H1 (cell line): ENCODE measurements at regions not wholly inside any gene's neighbourhood (a gene's known extent, or its start where the extent isn't known, plus 50 kb on each side); places are given as distances from the start of the nearest gene placed in this dataset.

Experiments
- CTCF ChIA-PET: fragments of 300-600 bp; sonication (Branson Sonifier 250); formaldehyde crosslinking; loops from one replicate; lab custom pipeline; 2021; ENCODE audit not compliant: partially characterized antibody; lab: Charles Lee
- POLR2A ChIA-PET: fragments of 300-600 bp; sonication (Branson Sonifier 250); formaldehyde crosslinking; loops from one replicate; lab custom pipeline; 2021; ENCODE audit warnings: inconsistent platforms; ENCODE audit not compliant: partially characterized antibody; lab: Charles Lee
- DNase-seq, 2 experiments: peaks; one replicate each; pipeline versions ENCODE4 v3.0.0 to v3.0.0-alpha.2; 2010 to 2022; ENCODE audit warnings: low spot score in 2 of 2, low read depth in 1 of 2, mixed read lengths in 1 of 2
- FAIRE-seq: peaks from 2 replicates; lab custom pipeline; 2011; peaks lifted over from hg19 to GRCh38; lab: Jason Lieb, UNC
- H2AFZ ChIP-seq: 2 replicates; pipeline ENCODE4 v1.8.1; 2012; ENCODE audit warnings: low read length, inconsistent platforms
- H2AK5ac ChIP-seq: 2 replicates; pipeline ENCODE4 v1.6.1; 2013; ENCODE audit warnings: low read depth, low read length
- H2BK120ac ChIP-seq: replicated peaks from 2 replicates; pipeline ENCODE3; 2013; ENCODE audit warnings: low read depth, low read length, inconsistent platforms
- H2BK12ac ChIP-seq: 2 replicates; pipeline ENCODE4 v1.6.1; 2013; ENCODE audit warnings: low read depth, low read length
- H2BK15ac ChIP-seq: 2 replicates; pipeline ENCODE4 v1.6.1; 2013; ENCODE audit warnings: low read length
- H2BK20ac ChIP-seq: 2 replicates; pipeline ENCODE4 v1.6.1; 2013; ENCODE audit warnings: low read length
- H2BK5ac ChIP-seq: 2 replicates; pipeline ENCODE4 v1.6.1; 2013; ENCODE audit warnings: low read depth, low read length
- H3K14ac ChIP-seq: 2 replicates; pipeline ENCODE4 v1.6.1; 2013; ENCODE audit warnings: inconsistent platforms; ENCODE audit not compliant: insufficient read length
- H3K18ac ChIP-seq: 2 replicates; pipeline ENCODE4 v1.6.1; 2013; ENCODE audit warnings: low read length; ENCODE audit errors: extremely low read depth
- H3K23ac ChIP-seq: 2 replicates; pipeline ENCODE4 v1.6.1; 2013; ENCODE audit warnings: inconsistent platforms; ENCODE audit not compliant: insufficient read length
- H3K23me2 ChIP-seq: 2 replicates; pipeline ENCODE4 v1.6.1; 2013; ENCODE audit warnings: low read depth, low read length
- H3K27ac ChIP-seq: 2 replicates; pipeline ENCODE4 v1.6.1; 2011; ENCODE audit warnings: low read depth, low read length, inconsistent platforms
- H3K27me3 ChIP-seq, 4 experiments: replicated peaks in 1 of 4; 1 replicate in 1 of 4; 2 replicates in 3 of 4; pipeline versions ENCODE4 v1.6.1 to v1.8.1; 2011 to 2013; ENCODE audit warnings: low read length in 3 of 4, mild to moderate bottlenecking in 3 of 4, inconsistent platforms in 2 of 4, mixed read lengths in 2 of 4, moderate library complexity in 1 of 4; ENCODE audit not compliant: control insufficient read depth in 3 of 4, insufficient read depth in 3 of 4; ENCODE audit errors: extremely low read depth in 1 of 4
- H3K36me3 ChIP-seq, 4 experiments: 2 replicates each; pipeline versions ENCODE4 v1.6.1 to v1.8.1; 2011 to 2013; ENCODE audit warnings: mild to moderate bottlenecking in 4 of 4, low read length in 3 of 4, moderate library complexity in 2 of 4, control low read depth in 1 of 4, inconsistent platforms in 1 of 4; ENCODE audit not compliant: insufficient read depth in 4 of 4, control insufficient read depth in 2 of 4
- H3K4ac ChIP-seq: replicated peaks from 2 replicates; pipeline ENCODE3; 2013; ENCODE audit warnings: low read length, low read depth, mixed read lengths, inconsistent platforms; ENCODE audit not compliant: insufficient read length
- H3K4me1 ChIP-seq, 4 experiments: replicated peaks in 1 of 4; 1 replicate in 1 of 4; 2 replicates in 3 of 4; pipeline versions ENCODE4 v1.6.1 to v1.8.1; 2011 to 2013; ENCODE audit warnings: low read length in 3 of 4, inconsistent platforms in 2 of 4, mixed read lengths in 1 of 4; ENCODE audit not compliant: insufficient read depth in 4 of 4, control insufficient read depth in 3 of 4
- H3K4me2 ChIP-seq, 2 experiments: 2 replicates each; pipeline versions ENCODE4 v1.6.1 to v1.8.1; 2011 to 2013; ENCODE audit warnings: low read depth in 2 of 2, low read length in 2 of 2, control low read depth in 1 of 2, inconsistent platforms in 1 of 2, mild to moderate bottlenecking in 1 of 2; ENCODE audit not compliant: insufficient read depth in 1 of 2
- H3K4me3 ChIP-seq, 4 experiments: fragments of 200-600, 300-600 bp in 1 of 4; sonication (generic), shearing (Covaris generic), sonication (Bioruptor Twin) in 1 of 4; 2 replicates each; pipeline versions ENCODE4 v1.5.1 to v1.8.1; 2011 to 2016; ENCODE audit warnings: low read length in 4 of 4, low read depth in 3 of 4, control low read depth in 2 of 4, inconsistent platforms in 2 of 4, mild to moderate bottlenecking in 2 of 4, mixed read lengths in 1 of 4, moderate library complexity in 1 of 4; ENCODE audit not compliant: insufficient read depth in 2 of 4; ENCODE audit errors: extremely low read depth in 1 of 4
- H3K56ac ChIP-seq: replicated peaks from 2 replicates; pipeline ENCODE3; 2013; ENCODE audit warnings: low read depth, mild to moderate bottlenecking, mixed read lengths, low read length, inconsistent platforms; ENCODE audit not compliant: insufficient read length
- H3K79me1 ChIP-seq: 2 replicates; pipeline ENCODE4 v1.6.1; 2013; ENCODE audit warnings: low read depth, low read length, control low read depth
- H3K79me2 ChIP-seq, 2 experiments: 2 replicates each; pipeline versions ENCODE4 v1.6.1 to v1.8.1; 2012 to 2013; ENCODE audit warnings: low read length in 2 of 2, mild to moderate bottlenecking in 2 of 2, inconsistent platforms in 1 of 2; ENCODE audit not compliant: insufficient read depth in 2 of 2, control insufficient read depth in 1 of 2
- H3K9ac ChIP-seq, 4 experiments: replicated peaks in 1 of 4; 1 replicate in 1 of 4; 2 replicates in 3 of 4; pipeline versions ENCODE4 v1.6.1 to v1.8.1; 2011 to 2013; ENCODE audit warnings: low read depth in 3 of 4, low read length in 3 of 4, control low read depth in 2 of 4, mild to moderate bottlenecking in 2 of 4, moderate library complexity in 2 of 4, inconsistent platforms in 1 of 4; ENCODE audit errors: extremely low read depth in 1 of 4
- H3K9me3 ChIP-seq, 2 experiments: 2 replicates each; pipeline versions ENCODE4 v1.6.1 to v1.8.1; 2012 to 2013; ENCODE audit warnings: mild to moderate bottlenecking in 2 of 2, moderate library complexity in 2 of 2, control low read depth in 1 of 2, inconsistent platforms in 1 of 2, low read depth in 1 of 2, low read length in 1 of 2, mixed read lengths in 1 of 2; ENCODE audit not compliant: insufficient read depth in 2 of 2
- H4K20me1 ChIP-seq, 2 experiments: replicated peaks in 1 of 2; 2 replicates each; pipeline versions ENCODE3 to v1.8.1; 2011 to 2013; ENCODE audit warnings: inconsistent platforms in 2 of 2, low read length in 2 of 2, mild to moderate bottlenecking in 1 of 2; ENCODE audit not compliant: insufficient read depth in 2 of 2, control insufficient read depth in 1 of 2
- H4K5ac ChIP-seq: 2 replicates; pipeline ENCODE4 v1.6.1; 2013; ENCODE audit warnings: low read length, low read depth, mixed read lengths, inconsistent platforms; ENCODE audit not compliant: insufficient read length
- H4K8ac ChIP-seq: 2 replicates; pipeline ENCODE4 v1.8.0; 2013; ENCODE audit warnings: mild to moderate bottlenecking, moderate library complexity, low read length, inconsistent platforms; ENCODE audit not compliant: insufficient read depth; ENCODE audit errors: extremely low read depth
- H4K91ac ChIP-seq: replicated peaks from 2 replicates; pipeline ENCODE3; 2013; ENCODE audit warnings: low read length, mixed read lengths, inconsistent platforms; ENCODE audit not compliant: insufficient read length
- CHD2 ChIP-seq: IDR thresholded peaks from 2 replicates; pipeline ENCODE4 v1.6.1; 2012; ENCODE audit warnings: low read length, improper control_type of control experiment
- KDM5A ChIP-seq: fragments of 200-600 bp; IDR thresholded peaks from 2 replicates; pipeline ENCODE4 v1.7.1; 2012; ENCODE audit warnings: mild to moderate bottlenecking, low read length, inconsistent platforms, mixed read lengths
- SP1 ChIP-seq: IDR thresholded peaks from 2 replicates; pipeline ENCODE4 v1.6.1; 2011; ENCODE audit warnings: low read depth, low read length
- WGBS, 2 experiments: shearing (Covaris generic) in 1 of 2; methylation state at CpG; one replicate each; pipeline versions ENCODE4 v1.1.6 to v1.1.7; 2013 to 2015; ENCODE audit warnings: low lambda C conversion rate in 2 of 2, mixed read lengths in 2 of 2, inconsistent platforms in 1 of 2, low coverage in 1 of 2, missing lambda C conversion rate in 1 of 2; ENCODE audit not compliant: insufficient replicate concordance in 2 of 2, insufficient coverage in 1 of 2, insufficient read length in 1 of 2; ENCODE audit errors: extremely low coverage in 1 of 2, missing lambda C conversion rate in 1 of 2; 5-methylcytosine and 5-hydroxymethylcytosine counted together

DNA sequence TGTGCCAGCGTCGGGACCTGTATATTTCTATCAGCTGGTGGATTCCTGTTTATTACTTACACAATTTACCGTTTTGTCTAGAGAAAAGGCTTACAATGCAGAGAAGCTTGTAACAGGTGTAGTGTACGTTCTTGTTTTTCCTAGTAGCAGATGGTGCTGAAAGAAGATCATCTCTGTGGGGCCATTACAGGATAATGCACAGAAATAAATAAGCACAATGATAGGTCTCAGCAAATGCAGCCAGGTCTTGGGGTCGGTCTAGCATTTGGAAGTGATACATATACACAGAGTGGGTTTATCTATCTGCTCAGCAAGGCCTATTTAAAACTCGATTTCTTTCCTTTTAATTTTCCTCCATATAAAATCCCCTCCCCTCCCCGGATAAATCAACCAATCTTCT lies 180.9 kb upstream of the LCORL start:
- Histone ChIP-seq H3K4ac (no peak overlapping the region), H3K9me3 (peaks cover 54 to 67% of the 10 kb centered on the region in 2 experiments), H3K79me1 (no peaks in the 10 kb centered on the region), H3K36me3 (no peaks in the 10 kb centered on the region), H3K4me1 (no peaks in the 10 kb centered on the region), H3K27ac (no peak overlapping the region), H2BK5ac (no peak overlapping the region), H3K23ac (no peak overlapping the region), H3K14ac (no peak overlapping the region), H2BK120ac (no peak overlapping the region), H2AFZ (no peak overlapping the region), H3K4me2 (no peak overlapping the region), H4K8ac (no peak overlapping the region), H3K27me3 (no peaks in the 10 kb centered on the region), H3K79me2 (no peaks in the 10 kb centered on the region), H4K5ac (no peak overlapping the region), H2BK20ac (no peak overlapping the region), H2BK15ac (no peak overlapping the region), H2BK12ac (no peak overlapping the region), H3K23me2 (no peaks in the 10 kb centered on the region), H4K20me1 (no peaks in the 10 kb centered on the region), H3K56ac (no peak overlapping the region), H3K4me3 (no peak overlapping the region), H3K9ac (no peak overlapping the region), H4K91ac (no peak overlapping the region), H3K18ac (no peak overlapping the region), H2AK5ac (no peak overlapping the region)
- DNase-seq = no peak
- POLR2A ChIA-PET = no interaction called here
- 78 to 100% methylated on average over 2 to 7 of the region's 7 CpGs for WGBS, 2 experiments
- FAIRE-seq = no peak
- CTCF ChIA-PET = no interaction called here
- TF ChIP-seq CHD2 (no peak), SP1 (no peak), KDM5A (no peak)
